A673 (cell line): ENCODE measurements at regions not wholly inside any gene's neighbourhood (a gene's known extent, or its start where the extent isn't known, plus 50 kb on each side); places are given as distances from the start of the nearest gene placed in this dataset.

Source experiments
- CTCF ChIP-seq: fragments of 300-800, 200-600 bp; sonication (generic); conservative IDR thresholded peaks from 2 replicates; pipeline ENCODE4 v1.5.1; 2017; ENCODE audit warnings: low read depth, mild to moderate bottlenecking, antibody characterized with exemption, low read length, moderate library complexity, mixed read lengths
- EZH2 ChIP-seq: fragments of 200-600 bp; sonication (generic); IDR thresholded peaks from 2 replicates; pipeline ENCODE4 v1.6.1; 2017; ENCODE audit warnings: borderline replicate concordance, low read depth, mild to moderate bottlenecking, mixed read lengths, antibody characterized with exemption, low read length; ENCODE audit not compliant: poor library complexity, severe bottlenecking

- TF ChIP-seq CTCF (no peak), EZH2 (no peak)
Measured at GRCh38 chr7:82507976-82508677, 64.5 kb upstream of the CACNA2D1 start.
